LNCAP (cell line): ENCODE measurements at regions not wholly inside any gene's neighbourhood (a gene's known extent, or its start where the extent isn't known, plus 50 kb on each side); places are given as distances from the start of the nearest gene placed in this dataset.

ENCODE experiments used
- TF ChIP-seq, protein P1 (sequence below): fragments of 450-650 bp; IDR thresholded peaks from 2 replicates; pipeline ENCODE4 v1.5.1; 2017; ENCODE audit warnings: mild to moderate bottlenecking

DNA sequence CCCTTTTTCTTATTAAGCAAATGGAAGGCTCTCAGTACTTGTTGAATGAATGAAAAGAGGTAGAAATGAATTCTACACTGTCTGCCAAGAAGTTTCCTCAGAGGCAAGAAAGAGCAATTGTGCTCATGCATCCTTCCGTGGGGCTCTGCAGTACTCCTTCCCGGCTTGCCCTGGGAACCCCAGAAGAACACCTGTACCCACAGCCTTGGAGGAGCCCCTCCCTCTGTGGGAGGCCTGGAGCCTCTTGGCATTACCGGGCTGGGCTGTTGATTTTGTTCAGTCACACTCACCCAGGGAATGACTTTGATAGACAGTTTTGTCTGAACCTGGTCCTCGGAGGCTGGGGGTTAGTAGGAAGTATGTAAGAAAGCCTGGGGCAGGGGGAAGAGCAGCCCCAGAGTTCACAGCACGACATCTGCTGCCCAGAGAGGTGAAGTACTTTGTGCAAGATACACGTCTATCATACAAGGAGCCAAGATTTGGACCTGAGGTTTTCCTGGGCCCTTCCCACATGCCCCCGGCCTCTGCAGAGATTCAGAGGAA, 134.8 kb upstream of the GDF10 start:
- TF ChIP-seq, protein P1, sequence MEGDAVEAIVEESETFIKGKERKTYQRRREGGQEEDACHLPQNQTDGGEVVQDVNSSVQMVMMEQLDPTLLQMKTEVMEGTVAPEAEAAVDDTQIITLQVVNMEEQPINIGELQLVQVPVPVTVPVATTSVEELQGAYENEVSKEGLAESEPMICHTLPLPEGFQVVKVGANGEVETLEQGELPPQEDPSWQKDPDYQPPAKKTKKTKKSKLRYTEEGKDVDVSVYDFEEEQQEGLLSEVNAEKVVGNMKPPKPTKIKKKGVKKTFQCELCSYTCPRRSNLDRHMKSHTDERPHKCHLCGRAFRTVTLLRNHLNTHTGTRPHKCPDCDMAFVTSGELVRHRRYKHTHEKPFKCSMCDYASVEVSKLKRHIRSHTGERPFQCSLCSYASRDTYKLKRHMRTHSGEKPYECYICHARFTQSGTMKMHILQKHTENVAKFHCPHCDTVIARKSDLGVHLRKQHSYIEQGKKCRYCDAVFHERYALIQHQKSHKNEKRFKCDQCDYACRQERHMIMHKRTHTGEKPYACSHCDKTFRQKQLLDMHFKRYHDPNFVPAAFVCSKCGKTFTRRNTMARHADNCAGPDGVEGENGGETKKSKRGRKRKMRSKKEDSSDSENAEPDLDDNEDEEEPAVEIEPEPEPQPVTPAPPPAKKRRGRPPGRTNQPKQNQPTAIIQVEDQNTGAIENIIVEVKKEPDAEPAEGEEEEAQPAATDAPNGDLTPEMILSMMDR, result no peak

DNA sequence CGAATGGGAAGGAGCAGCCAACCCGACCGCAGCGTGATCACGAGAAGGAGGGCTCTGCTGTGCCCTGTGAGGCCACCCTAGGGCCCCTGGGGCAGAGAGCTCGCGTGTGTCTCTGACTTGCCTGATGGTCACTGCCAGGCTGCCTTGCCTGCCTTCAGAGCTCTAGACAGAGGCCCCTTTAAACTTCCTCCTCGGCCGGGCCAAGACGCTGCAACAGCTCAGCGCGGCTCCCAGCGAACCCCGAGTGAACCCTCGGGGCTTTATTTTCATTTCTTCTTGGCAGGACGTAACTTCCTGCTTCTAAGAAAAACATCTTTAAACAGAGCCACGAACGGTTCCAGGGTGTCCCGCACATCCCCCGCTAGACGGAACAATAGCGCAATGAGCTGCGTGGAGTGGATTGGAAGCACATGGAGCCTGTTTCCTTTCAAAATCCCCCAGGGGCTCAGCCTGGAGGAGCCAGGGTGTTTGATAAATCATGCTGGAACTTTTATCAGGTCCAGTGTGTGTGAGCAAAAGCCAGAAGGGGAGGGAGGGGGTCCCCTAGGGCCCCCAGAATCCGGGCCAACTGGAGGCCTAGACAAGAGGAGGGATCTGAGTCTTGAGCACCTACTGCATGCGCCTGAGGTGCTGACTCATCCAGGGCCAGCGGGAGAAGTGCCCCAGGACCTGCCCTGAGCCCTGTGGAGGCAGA, 134.1 kb upstream of the GDF10 start:
- TF ChIP-seq, protein P1, result no peak

DNA sequence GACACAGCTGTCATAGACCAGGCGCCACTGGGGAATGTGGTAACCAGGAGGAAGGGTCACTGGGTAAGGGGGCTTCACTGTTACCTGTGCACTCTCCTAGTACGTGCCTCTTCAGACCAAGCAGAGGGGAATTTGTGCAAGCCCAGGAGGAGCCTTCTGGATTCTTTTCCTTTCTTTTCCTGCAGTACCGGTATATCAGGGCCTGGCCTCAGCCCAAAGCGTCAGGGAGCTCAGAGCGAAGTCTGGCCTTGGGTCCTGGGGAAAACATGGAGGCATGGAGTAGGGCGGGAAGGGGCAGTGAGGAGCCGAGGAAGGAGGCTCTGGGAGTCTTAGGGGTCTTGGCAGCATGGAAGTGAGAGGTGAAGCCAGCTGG, 133.6 kb upstream of the GDF10 start:
- TF ChIP-seq, protein P1, result no peak

DNA sequence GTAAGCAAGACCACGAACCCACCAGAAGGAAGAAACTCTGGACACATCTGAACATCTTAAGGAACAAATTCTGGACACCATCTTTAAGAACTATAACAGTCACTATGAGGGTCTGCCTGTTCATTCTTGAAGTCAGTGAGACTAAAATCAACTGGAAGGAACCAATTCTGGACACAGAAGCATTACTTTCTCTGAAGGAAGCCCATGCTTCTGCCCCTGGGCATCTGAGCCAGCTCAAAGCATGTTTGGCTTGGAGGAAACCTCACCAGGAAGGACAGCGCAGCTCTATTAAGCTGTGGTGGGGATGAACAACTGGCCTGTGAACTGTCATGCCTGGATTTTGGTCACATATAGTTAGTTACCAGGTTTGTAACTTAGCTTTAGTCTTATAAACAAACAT, 132.4 kb upstream of the GDF10 start:
- TF ChIP-seq, protein P1, result no peak

DNA sequence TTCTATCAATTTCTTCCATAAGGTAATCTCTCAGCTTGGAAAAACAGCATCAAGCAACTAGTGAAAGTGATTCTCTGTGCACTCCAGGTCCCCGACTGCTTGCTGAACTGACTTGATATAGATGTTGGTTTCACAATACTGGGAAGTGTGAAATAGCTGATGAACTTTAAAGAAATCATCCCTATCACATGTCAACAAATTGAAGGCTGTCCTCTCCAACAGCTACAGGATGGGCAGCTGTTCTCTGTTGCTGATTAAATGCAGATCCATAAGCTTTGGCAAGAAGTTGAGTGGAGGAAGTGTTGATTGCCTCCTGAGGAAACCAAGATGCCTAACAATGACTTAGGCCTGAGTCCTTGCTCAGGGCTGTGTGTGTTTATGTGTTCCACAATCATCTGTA, 130.4 kb upstream of the GDF10 start:
- TF ChIP-seq, protein P1, result no peak

DNA sequence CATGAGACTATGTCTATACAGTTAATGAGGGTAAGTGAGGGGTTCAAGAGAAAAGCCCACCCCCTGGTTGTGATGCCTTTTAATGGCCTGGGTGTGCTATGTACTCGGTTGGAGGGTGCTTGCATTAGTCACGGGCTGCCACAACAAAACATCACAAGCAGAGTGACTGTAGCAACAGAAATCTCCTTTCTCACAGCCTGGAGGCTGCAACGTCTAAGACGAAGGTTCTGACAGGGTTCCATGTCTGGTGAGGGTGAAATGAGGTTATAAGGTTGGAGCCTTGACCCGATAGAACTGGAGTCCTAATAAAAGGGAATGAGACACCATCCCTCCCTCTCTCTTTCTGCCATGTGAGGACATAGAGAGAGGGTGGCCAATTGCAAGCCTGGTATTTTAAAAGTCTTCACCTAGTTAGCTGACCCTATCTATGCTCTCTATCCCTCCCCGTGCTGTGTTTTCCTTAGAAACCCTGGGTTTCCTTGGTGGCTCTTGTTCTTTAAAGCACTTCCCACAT, 126.0 kb upstream of the GDF10 start:
- TF ChIP-seq, protein P1, result no peak

DNA sequence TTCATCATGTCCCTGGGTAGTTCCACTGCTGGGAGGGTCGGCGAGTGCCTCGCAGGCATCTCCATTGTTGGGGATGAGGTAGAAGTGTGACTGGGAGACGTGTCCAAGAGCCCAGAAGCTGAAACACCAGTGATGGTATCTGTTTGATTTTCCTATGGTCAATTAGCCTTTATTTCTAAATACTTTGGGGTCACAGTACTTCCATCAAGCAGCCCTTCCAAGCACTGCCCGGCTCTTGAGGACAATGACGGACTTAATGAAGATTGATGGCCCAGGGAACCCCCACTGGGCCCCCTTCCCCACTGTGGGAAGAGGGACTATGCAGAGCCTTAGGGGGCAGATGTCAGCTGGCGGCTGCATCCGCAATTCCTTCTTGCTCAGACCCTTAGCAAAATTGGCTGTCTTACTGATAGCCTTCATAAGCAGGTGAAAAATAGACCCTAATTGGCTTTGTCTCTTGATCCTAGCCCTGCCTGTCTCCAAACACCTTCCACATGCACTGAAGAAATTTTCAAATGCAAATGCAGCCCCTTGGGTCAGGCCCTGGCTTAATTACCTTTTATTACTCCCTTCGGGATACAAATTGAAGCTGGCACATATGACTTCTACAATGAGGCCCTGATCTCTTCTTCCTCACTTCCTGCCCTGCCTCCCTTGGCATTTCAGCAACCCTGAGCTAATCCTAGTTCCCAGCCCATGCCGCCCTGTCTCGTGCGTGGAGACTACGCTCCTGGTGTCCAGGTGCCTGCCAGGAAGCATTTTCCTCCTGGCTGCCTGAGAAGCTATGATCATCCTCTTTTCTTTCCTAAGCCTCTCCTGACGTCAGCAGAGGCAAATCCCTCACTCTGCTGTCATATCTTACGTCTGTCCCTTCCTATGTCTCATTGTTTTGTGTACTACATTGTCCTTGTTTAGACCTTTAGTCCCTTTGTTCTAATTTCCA, 124.5 kb upstream of the GDF10 start:
- TF ChIP-seq, protein P1, result no peak
